K562 (cell line): ENCODE measurements at regions not wholly inside any gene's neighbourhood (a gene's known extent, or its start where the extent isn't known, plus 50 kb on each side); places are given as distances from the start of the nearest gene placed in this dataset.

Experiments
- ATAC-seq: fragments of 200-7000 bp; cut with Tn5 transposase; 3 replicates; pipeline ENCODE4 v1.9.1; 2020; ENCODE audit warnings: moderate library complexity
- BruUV-seq: library from RNA; stranded (reverse); fragments of 400-500 nt; replicated peaks from 2 replicates; lab custom pipeline; 2021; lab: Mats Ljungman, UMichigan
- CTCF ChIA-PET: fragments of 300-600 bp; formaldehyde crosslinking; extraction: SDS; loops from one replicate; lab custom pipeline; 2021; ENCODE audit warnings: low intra/inter-chr PET ratio; lab: Yijun Ruan, JAX
- POLR2A ChIA-PET: fragments of 300-600, 350-650 bp; sonication (Branson Sonifier 250); formaldehyde crosslinking; extraction: SDS; loops from one replicate; lab custom pipeline; 2021; ENCODE audit warnings: antibody characterized with exemption, inconsistent platforms; lab: Yijun Ruan, JAX
- DNase-seq, 4 experiments: peaks; one replicate each; pipeline versions ENCODE4 v3.0.0 to v3.0.0-alpha.2; 2011 to 2018; ENCODE audit warnings: low spot score in 3 of 4, mixed read lengths in 3 of 4; ENCODE audit errors: extremely low read depth in 1 of 4
- FAIRE-seq: peaks from 2 replicates; lab custom pipeline; 2011; peaks lifted over from hg19 to GRCh38; lab: Jason Lieb, UNC
- H2AFZ ChIP-seq: 2 replicates; pipeline ENCODE4 v1.6.0; 2011; ENCODE audit warnings: low read depth, low read length, control low read depth, inconsistent platforms
- H3K27ac ChIP-seq: fragments of 200-600 bp; 3 replicates; pipeline ENCODE4 v1.8.0; 2011; ENCODE audit warnings: low read depth, mild to moderate bottlenecking, control low read depth, inconsistent platforms, low read length, moderate library complexity, mixed read lengths; ENCODE audit errors: extremely low read depth
- H3K27me3 ChIP-seq, 2 experiments: fragments of 300-600 bp in 1 of 2; 2 replicates in 1 of 2; 3 replicates in 1 of 2; pipeline versions ENCODE4 v1.6.0 to v1.8.0; 2011; ENCODE audit warnings: inconsistent platforms in 2 of 2, low read length in 2 of 2, mild to moderate bottlenecking in 1 of 2, mixed read lengths in 1 of 2, moderate library complexity in 1 of 2; ENCODE audit not compliant: control insufficient read depth in 2 of 2, insufficient read depth in 2 of 2
- H3K36me3 ChIP-seq: fragments of 300-600 bp; 3 replicates; pipeline ENCODE4 v1.8.0; 2011; ENCODE audit warnings: mild to moderate bottlenecking, low read length, inconsistent platforms; ENCODE audit not compliant: control insufficient read depth, insufficient read depth
- H3K4me1 ChIP-seq, 2 experiments: fragments of 200-600 bp in 1 of 2; replicated peaks in 1 of 2; 2 replicates in 1 of 2; 3 replicates in 1 of 2; pipeline versions ENCODE4 v1.5.1 to v1.8.0; 2011; ENCODE audit warnings: inconsistent platforms in 2 of 2, low read length in 2 of 2, mild to moderate bottlenecking in 1 of 2, mixed read lengths in 1 of 2, moderate library complexity in 1 of 2; ENCODE audit not compliant: control insufficient read depth in 2 of 2, insufficient read depth in 2 of 2
- H3K4me2 ChIP-seq: 2 replicates; pipeline ENCODE4 v1.6.1; 2011; ENCODE audit warnings: low read length, control low read depth, inconsistent platforms, mixed read lengths; ENCODE audit not compliant: insufficient read depth
- H3K4me3 ChIP-seq: fragments of 200-600 bp; sonication (generic), shearing (Covaris generic); 2 replicates; pipeline ENCODE4 v1.5.1; 2016; ENCODE audit warnings: control low read depth, inconsistent platforms
- H3K79me2 ChIP-seq: fragments of 200-600 bp; 3 replicates; pipeline ENCODE4 v1.8.0; 2011; ENCODE audit warnings: low read length, inconsistent platforms; ENCODE audit not compliant: control insufficient read depth, insufficient read depth
- H3K9ac ChIP-seq, 2 experiments: 2 replicates each; pipeline versions ENCODE4 v1.6.0 to v1.6.1; 2011; ENCODE audit warnings: low read depth in 2 of 2, low read length in 2 of 2, control low read depth in 1 of 2, inconsistent platforms in 1 of 2, mild to moderate bottlenecking in 1 of 2, mixed read lengths in 1 of 2; ENCODE audit not compliant: insufficient read depth in 1 of 2
- H3K9me1 ChIP-seq: one replicate; pipeline ENCODE4 v1.6.0; 2011; ENCODE audit warnings: inconsistent platforms, mild to moderate bottlenecking, low read length, moderate library complexity; ENCODE audit not compliant: control insufficient read depth, insufficient read depth
- H3K9me3 ChIP-seq: replicated peaks from 2 replicates; pipeline ENCODE4 v1.5.1; 2011; ENCODE audit warnings: low read depth, low read length, inconsistent platforms; ENCODE audit not compliant: control insufficient read depth, insufficient read depth
- H4K20me1 ChIP-seq: replicated peaks from 2 replicates; pipeline ENCODE4 v1.6.1; 2011; ENCODE audit warnings: low read length, inconsistent platforms, mixed read lengths; ENCODE audit not compliant: control insufficient read depth, insufficient read depth
- BCOR ChIP-seq: fragments of 450-650 bp; IDR thresholded peaks from 2 replicates; pipeline ENCODE4 v1.6.1; 2016
- CBFA2T2 ChIP-seq: fragments of 450-650 bp; conservative IDR thresholded peaks from 2 replicates; pipeline ENCODE4 v1.6.1; 2017; ENCODE audit warnings: mild to moderate bottlenecking
- CBX8 ChIP-seq: fragments of 200-600 bp; sonication (generic); IDR thresholded peaks from 2 replicates; pipeline ENCODE4 v1.6.1; 2012; ENCODE audit warnings: borderline replicate concordance, mixed run types, low read depth, mild to moderate bottlenecking, moderate library complexity, mixed read lengths, low read length, control low read depth, inconsistent platforms; ENCODE audit not compliant: poor library complexity, severe bottlenecking; ENCODE audit errors: extremely low read depth
- CTBP1 ChIP-seq: fragments of 450-650 bp; IDR thresholded peaks from 2 replicates; pipeline ENCODE4 v1.6.1; 2016; ENCODE audit warnings: borderline replicate concordance
- DPF2 ChIP-seq: fragments of 450-650 bp; IDR thresholded peaks from 2 replicates; pipeline ENCODE4 v1.6.1; 2016
- FOS ChIP-seq: IDR thresholded peaks from 3 replicates; pipeline ENCODE4 v1.6.1; 2011; ENCODE audit not compliant: insufficient read length; ENCODE audit errors: extremely low read depth
- HMBOX1 ChIP-seq: sonication (generic); IDR thresholded peaks from 2 replicates; pipeline ENCODE4 v1.6.1; 2016
- KLF16 ChIP-seq: IDR thresholded peaks from 2 replicates; pipeline ENCODE4 v1.6.1; 2016; ENCODE audit warnings: antibody characterized with exemption
- MLLT1 ChIP-seq, 2 experiments: fragments of 450-650 bp; IDR thresholded peaks; 2 replicates each; pipeline ENCODE4 v1.6.1; 2016
- MTA2 ChIP-seq: fragments of 450-650 bp; IDR thresholded peaks from 2 replicates; pipeline ENCODE4 v1.6.1; 2016; ENCODE audit warnings: low read depth
- MYBL2 ChIP-seq, 2 experiments: fragments of 450-650 bp in 1 of 2; sonication (generic) in 1 of 2; formaldehyde crosslinking in 1 of 2; IDR thresholded peaks; 2 replicates each; pipeline versions ENCODE4 v1.6.1 to v1.8.1; 2017 to 2022; ENCODE audit warnings: borderline replicate concordance in 1 of 2, inconsistent platforms in 1 of 2, low read depth in 1 of 2, mild to moderate bottlenecking in 1 of 2, missing genetic modification reagents in 1 of 2, moderate library complexity in 1 of 2
- PHB2 ChIP-seq: fragments of 450-650 bp; IDR thresholded peaks from 2 replicates; pipeline ENCODE4 v1.6.1; 2017; ENCODE audit warnings: low read depth
- RBBP5 ChIP-seq: fragments of 200-600 bp; sonication (generic); IDR thresholded peaks from 2 replicates; pipeline ENCODE4 v1.6.1; 2012; ENCODE audit warnings: borderline replicate concordance, mild to moderate bottlenecking, low read length, control low read depth, inconsistent platforms; ENCODE audit not compliant: insufficient read depth, poor library complexity, severe bottlenecking
- SMARCE1 ChIP-seq: fragments of 450-650 bp; IDR thresholded peaks from 2 replicates; pipeline ENCODE4 v1.7.1; 2016; ENCODE audit warnings: mild to moderate bottlenecking
- TAF15 ChIP-seq: fragments of 200-400 bp; formaldehyde crosslinking; IDR thresholded peaks from 2 replicates; pipeline ENCODE4 v1.6.1; 2017; ENCODE audit warnings: mild to moderate bottlenecking, low read depth, low read length, moderate library complexity
- TCF3 ChIP-seq: sonication (generic); formaldehyde crosslinking; IDR thresholded peaks from 2 replicates; pipeline ENCODE4 v1.4.0; 2020; ENCODE audit warnings: mild to moderate bottlenecking, missing genetic modification reagents
- USF2 ChIP-seq: sonication (generic); formaldehyde crosslinking; IDR thresholded peaks from 2 replicates; pipeline ENCODE4 v1.5.0; 2020; ENCODE audit warnings: missing genetic modification reagents
- ZFPM2 ChIP-seq: fragments of 250-450 bp; sonication (Bioruptor Pico); IDR thresholded peaks from 2 replicates; pipeline ENCODE4 v1.5.1; 2022; ENCODE audit warnings: mild to moderate bottlenecking
- ZNF253 ChIP-seq: fragments of 250-450 bp; sonication (Bioruptor Pico); conservative IDR thresholded peaks from 2 replicates; pipeline ENCODE4 v1.6.1; 2021; ENCODE audit warnings: mild to moderate bottlenecking
- ZNF3 ChIP-seq: fragments of 250-450 bp; sonication (Bioruptor Pico); IDR thresholded peaks from 2 replicates; pipeline ENCODE4 v1.5.0; 2021; ENCODE audit warnings: mild to moderate bottlenecking, moderate library complexity
- ZNF436 ChIP-seq: fragments of 250-450, 450-650 bp; sonication (Bioruptor Pico); formaldehyde crosslinking; IDR thresholded peaks from 2 replicates; pipeline ENCODE4 v1.7.0; 2020; ENCODE audit warnings: mild to moderate bottlenecking
- ZNF717 ChIP-seq: fragments of 250-450 bp; sonication (Bioruptor Pico); IDR thresholded peaks from 2 replicates; pipeline ENCODE4 v1.5.0; 2021
- WGBS: fragments of 100-300 bp; shearing (Covaris generic); methylation state at CpG from one replicate; pipeline ENCODE4 v1.1.6; 2016; ENCODE audit warnings: low coverage, mixed read lengths; ENCODE audit not compliant: insufficient coverage; ENCODE audit errors: missing lambda C conversion rate; 5-methylcytosine and 5-hydroxymethylcytosine counted together
- in situ Hi-C: fragments of 300-500 bp; cut with MboI; formaldehyde crosslinking; loops from 4 replicates; pipeline ENCODE4 v1.15.0; 2018; ENCODE audit warnings: inconsistent platforms, mixed read lengths
- intact Hi-C: fragments of 100-400 bp; cut with micrococcal nuclease; formaldehyde crosslinking; loops from 2 replicates; pipeline ENCODE4 v1.14.2; 2022

- no peaks in the 10 kb centered on the region for H4K20me1 ChIP-seq
- H3K9me3 ChIP-seq: no peaks in the 10 kb centered on the region
- H3K9me1 ChIP-seq: no peaks in the 10 kb centered on the region
- ATAC-seq (peak; percentile 76), DNase-seq (peak in 2 of 4 experiments; percentile 43 to 65), FAIRE-seq (no peak)
- H3K4me3 ChIP-seq: no peak overlapping the region
- WGBS: 15% methylated on average over 5 of the region's 5 CpGs
- BruUV-seq: no TSS peak
- H3K27me3 ChIP-seq: no peaks in the 10 kb centered on the region
- peak overlapping the region; percentile 57 for H2AFZ ChIP-seq
- no peaks in the 10 kb centered on the region for H3K79me2 ChIP-seq
- CTCF ChIA-PET: no interaction called here
- H3K9ac ChIP-seq: peak overlapping the region in 1 of 2 experiments; percentile 32; a peak in 1 of 4 replicates
- H3K27ac ChIP-seq: no peak overlapping the region
- peaks cover 7 to 17% of the 10 kb centered on the region in 2 experiments for H3K4me1 ChIP-seq
- intact Hi-C loops (no loop called here), in situ Hi-C loops (no loop called here)
- no peaks in the 10 kb centered on the region for H3K36me3 ChIP-seq
- peak overlapping the region; percentile 39; the same call in 1 of the 2 replicates for H3K4me2 ChIP-seq
- POLR2A ChIA-PET: interaction anchor here (0.8 to 1.4 kb wide), 3 partner anchors 9 to 66 kb away, joined by 3 to 4 read pairs (median 3); no protein-coding TSS in a partner anchor
- TF ChIP-seq MYBL2 (IDR thresholded peaks at IDR 0.05; ENCODE audit: low read depth) (no peak), MYBL2 (CRISPR knock-in tag; IDR thresholded peaks at IDR 0.05; ENCODE audit: borderline replicate concordance) (no peak), TAF15 (no peak), CBFA2T2 (peak; percentile 82), KLF16 (peak; percentile 65; the same call in 1 of the 2 replicates), DPF2 (peak; percentile 67), MLLT1 (IDR thresholded peaks at IDR 0.05) (peak in 1 of 2 experiments; percentile 85; a peak in 2 of 4 replicates), BCOR (peak; percentile 57), RBBP5 (no peak), TCF3 (CRISPR knock-in tag) (peak; percentile 83), CTBP1 (0 out of 2 replicates have a peak, but pooled peaks have one; percentile 11), HMBOX1 (0 out of 2 replicates have a peak, but pooled peaks have one; percentile 38), MTA2 (peak; percentile 61; the same call in 1 of the 2 replicates), ZNF717 (CRISPR knock-in tag) (no peak), ZNF436 (CRISPR knock-in tag) (no peak), SMARCE1 (peak; percentile 19; the same call in 1 of the 2 replicates), ZFPM2 (no peak), USF2 (CRISPR knock-in tag) (no peak), FOS (no peak), PHB2 (0 out of 2 replicates have a peak, but pooled peaks have one; percentile 45), ZNF253 (CRISPR knock-in tag) (no peak), CBX8 (no peak), ZNF3 (CRISPR knock-in tag) (no peak)
These were observed 62.9 kb upstream of the MYB start for GRCh38 chr6:135118134-135118730.
